SK-N-SH (cell line): ENCODE measurements at regions not wholly inside any gene's neighbourhood (a gene's known extent, or its start where the extent isn't known, plus 50 kb on each side); places are given as distances from the start of the nearest gene placed in this dataset.

Source experiments
- CTCF ChIA-PET: fragments of 300-600, 350-600 bp; formaldehyde crosslinking; extraction: SDS; loops from one replicate; lab custom pipeline; 2021; lab: Yijun Ruan, JAX
- POLR2A ChIA-PET: fragments of 350-600 bp; sonication (Branson Sonifier 250); formaldehyde crosslinking; extraction: SDS; loops from one replicate; lab custom pipeline; 2020; ENCODE audit warnings: antibody characterized with exemption, inconsistent platforms; lab: Yijun Ruan, JAX
- DNase-seq: peaks from one replicate; pipeline ENCODE4 v3.0.0; 2012
- H2AFZ ChIP-seq: fragments of 200-600 bp; sonication (generic); 2 replicates; pipeline ENCODE4 v1.8.1; 2016; ENCODE audit warnings: antibody characterized with exemption, mild to moderate bottlenecking, low read depth
- H3F3A ChIP-seq: fragments of 200-600 bp; sonication (generic); replicated peaks from 2 replicates; pipeline ENCODE3; 2016; ENCODE audit warnings: antibody characterized with exemption, mild to moderate bottlenecking; ENCODE audit not compliant: insufficient read depth
- H3K27ac ChIP-seq, 2 experiments: fragments of 200-500 bp in 1 of 2; fragments of 200-600 bp in 1 of 2; sonication (Bioruptor generic) in 1 of 2; sonication (generic), shearing (Covaris generic) in 1 of 2; 2 replicates each; pipeline versions ENCODE4 v1.5.1 to v1.6.1; 2014 to 2016; ENCODE audit warnings: low read depth in 2 of 2, inconsistent platforms in 1 of 2, low read length in 1 of 2, mild to moderate bottlenecking in 1 of 2, mixed read lengths in 1 of 2
- H3K27me3 ChIP-seq: fragments of 200-600 bp; sonication (generic), shearing (Covaris generic); 2 replicates; pipeline ENCODE4 v1.6.1; 2016; ENCODE audit warnings: mixed run types; ENCODE audit not compliant: insufficient read depth
- H3K36me3 ChIP-seq, 2 experiments: fragments of 200-500 bp in 1 of 2; fragments of 200-600 bp in 1 of 2; sonication (Bioruptor generic) in 1 of 2; sonication (generic) in 1 of 2; replicated peaks in 1 of 2; 2 replicates each; pipeline versions ENCODE3 to v1.5.1; 2014 to 2016; ENCODE audit warnings: low read length in 1 of 2, mild to moderate bottlenecking in 1 of 2; ENCODE audit not compliant: insufficient read depth in 2 of 2, control insufficient read depth in 1 of 2
- H3K4me1 ChIP-seq, 2 experiments: fragments of 200-500 bp in 1 of 2; fragments of 200-600 bp in 1 of 2; sonication (Bioruptor generic) in 1 of 2; sonication (generic), shearing (Covaris generic) in 1 of 2; 2 replicates each; pipeline versions ENCODE4 v1.5.1 to v1.6.1; 2014 to 2016; ENCODE audit warnings: low read depth in 1 of 2, low read length in 1 of 2, mixed run types in 1 of 2; ENCODE audit not compliant: insufficient read depth in 2 of 2, control insufficient read depth in 1 of 2
- H3K4me2 ChIP-seq: fragments of 200-600 bp; sonication (generic), shearing (Covaris generic); 2 replicates; pipeline ENCODE4 v1.6.1; 2017; ENCODE audit warnings: mixed run types
- H3K4me3 ChIP-seq, 2 experiments: fragments of 200-500 bp in 1 of 2; fragments of 200-600 bp in 1 of 2; sonication (Bioruptor generic) in 1 of 2; sonication (generic), shearing (Covaris generic) in 1 of 2; 2 replicates each; pipeline versions ENCODE4 v1.5.1 to v1.8.1; 2014 to 2016; ENCODE audit warnings: low read depth in 2 of 2, inconsistent platforms in 1 of 2, low read length in 1 of 2, mild to moderate bottlenecking in 1 of 2, mixed read lengths in 1 of 2, moderate library complexity in 1 of 2
- H3K79me2 ChIP-seq: fragments of 200-600 bp; sonication (generic); 2 replicates; pipeline ENCODE4 v1.8.1; 2017; ENCODE audit warnings: mild to moderate bottlenecking; ENCODE audit not compliant: insufficient read depth
- H3K9ac ChIP-seq: fragments of 200-600 bp; sonication (generic); 2 replicates; pipeline ENCODE4 v1.6.1; 2017; ENCODE audit warnings: mixed run types
- H3K9me2 ChIP-seq: fragments of 200-600 bp; sonication (generic); 2 replicates; pipeline ENCODE4 v1.6.1; 2017; ENCODE audit warnings: mixed run types
- H3K9me3 ChIP-seq: fragments of 200-600 bp; sonication (generic); 2 replicates; pipeline ENCODE4 v1.6.1; 2017; ENCODE audit warnings: mixed run types, mild to moderate bottlenecking, moderate library complexity
- H4K20me1 ChIP-seq: fragments of 200-600 bp; sonication (generic); 2 replicates; pipeline ENCODE4 v1.6.1; 2017; ENCODE audit warnings: mild to moderate bottlenecking, mixed run types; ENCODE audit not compliant: insufficient read depth
- CHD2 ChIP-seq: fragments of 150-350 bp; IDR thresholded peaks from 2 replicates; pipeline ENCODE4 v1.6.1; 2018; ENCODE audit warnings: low read length; ENCODE audit not compliant: partially characterized antibody
- ELF1 ChIP-seq: IDR thresholded peaks from 2 replicates; pipeline ENCODE4 v1.4.0; 2012
- EZH2phosphoT487 ChIP-seq: fragments of 200-600 bp; sonication (generic); IDR thresholded peaks from 2 replicates; pipeline ENCODE4 v1.6.1; 2017; ENCODE audit warnings: low read depth, mixed run types, mild to moderate bottlenecking, antibody characterized with exemption, moderate library complexity, borderline replicate concordance
- FOSL2 ChIP-seq: IDR thresholded peaks from 2 replicates; pipeline ENCODE4 v1.4.0; 2012; ENCODE audit warnings: low read depth, mild to moderate bottlenecking, moderate library complexity, borderline replicate concordance
- FOXM1 ChIP-seq: IDR thresholded peaks from 2 replicates; pipeline ENCODE4 v1.4.0; 2012; ENCODE audit warnings: low read depth, mild to moderate bottlenecking
- GABPA ChIP-seq: IDR thresholded peaks from 2 replicates; pipeline ENCODE4 v1.4.0; 2012; ENCODE audit warnings: low read depth, mild to moderate bottlenecking
- IRF3 ChIP-seq: fragments of 150-350 bp; IDR thresholded peaks from 2 replicates; pipeline ENCODE4 v1.6.1; 2016; ENCODE audit warnings: mild to moderate bottlenecking, low read depth, low read length
- JUND ChIP-seq: IDR thresholded peaks from 2 replicates; pipeline ENCODE4 v1.4.0; 2012
- MXI1 ChIP-seq: IDR thresholded peaks from 2 replicates; pipeline ENCODE4 v1.6.1; 2012; ENCODE audit warnings: mild to moderate bottlenecking, low read depth, low read length, improper control_type of control experiment
- PBX3 ChIP-seq: IDR thresholded peaks from 2 replicates; pipeline ENCODE4; 2012
- RXRA ChIP-seq: IDR thresholded peaks from 2 replicates; pipeline ENCODE4 v1.4.0; 2012; ENCODE audit warnings: low read depth, mild to moderate bottlenecking, borderline replicate concordance
- USF2 ChIP-seq: fragments of 150-350 bp; IDR thresholded peaks from 2 replicates; pipeline ENCODE4 v1.6.1; 2017; ENCODE audit warnings: antibody characterized with exemption, low read length, low read depth, borderline replicate concordance
- YY1 ChIP-seq: IDR thresholded peaks from 2 replicates; pipeline ENCODE4 v1.4.0; 2012; ENCODE audit warnings: low read depth, mild to moderate bottlenecking
- ZBTB33 ChIP-seq: IDR thresholded peaks from 2 replicates; pipeline ENCODE4 v1.4.0; 2012; ENCODE audit warnings: low read depth, borderline replicate concordance
- WGBS: methylation state at CpG from one replicate; pipeline ENCODE4 v1.1.6; 2017; ENCODE audit warnings: low lambda C conversion rate; 5-methylcytosine and 5-hydroxymethylcytosine counted together

GRCh38 chr3:188959013-188959412 is 212.8 kb upstream of the TPRG1 start:
- no peaks in the 10 kb centered on the region for H3K27me3 ChIP-seq
- no peak overlapping the region for H2AFZ ChIP-seq
- H4K20me1 ChIP-seq, result no peaks in the 10 kb centered on the region
- 69% methylated on average over 1 of the region's 1 CpG for WGBS
- TF ChIP-seq EZH2phosphoT487 (no peak), JUND (no peak), IRF3 (no peak), YY1 (no peak), CHD2 (no peak), PBX3 (no peak), MXI1 (no peak), FOSL2 (no peak), RXRA (no peak), FOXM1 (no peak), USF2 (no peak), ELF1 (no peak)
- no peak overlapping the region for H3K4me2 ChIP-seq
- ChIA-PET POLR2A (no interaction called here), CTCF (interaction anchor here (4.0 kb wide), 1 partner anchor 11 kb away, joined by 13 read pairs; no protein-coding TSS in a partner anchor)
- no peaks in the 10 kb centered on the region for H3K79me2 ChIP-seq
- peaks cover 11% of the 10 kb centered on the region for H3F3A ChIP-seq
- H3K4me3 ChIP-seq, result no peak overlapping the region
- peaks cover 0 to 2% of the 10 kb centered on the region in 2 experiments; a peak in 1 of 4 replicates for H3K4me1 ChIP-seq
- no peaks in the 10 kb centered on the region for H3K9me3 ChIP-seq
- H3K36me3 ChIP-seq, result no peaks in the 10 kb centered on the region
- H3K9me2 ChIP-seq, result no peaks in the 10 kb centered on the region
- H3K9ac ChIP-seq, result no peak overlapping the region
- no peak overlapping the region for H3K27ac ChIP-seq
- no peak for DNase-seq

- no peaks in the 10 kb centered on the region for H3K79me2 ChIP-seq
- H3K36me3 ChIP-seq, result no peaks in the 10 kb centered on the region
- POLR2A ChIA-PET, result no interaction called here
These were observed 209.2 kb upstream of the TPRG1 start for GRCh38 chr3:188962253-188963247.

More at GRCh38 chr3:188962253-188963247, 209.2 kb upstream of the TPRG1 start:
- WGBS, result 83% methylated on average over 13 of the region's 13 CpGs
- Histone ChIP-seq H3K9me2 (no peaks in the 10 kb centered on the region), H3K4me3 (no peak overlapping the region), H3K9ac (no peak overlapping the region), H3K4me2 (no peak overlapping the region), H3K4me1 (peaks cover 0 to 5% of the 10 kb centered on the region in 2 experiments; a peak in 1 of 4 replicates), H3F3A (no peaks in the 10 kb centered on the region), H3K9me3 (no peaks in the 10 kb centered on the region), H3K27me3 (no peaks in the 10 kb centered on the region), H4K20me1 (no peaks in the 10 kb centered on the region), H3K27ac (no peak overlapping the region), H2AFZ (no peak overlapping the region)
- CTCF ChIA-PET, result interaction anchor here (1.6 kb wide), 2 partner anchors 8 to 186 kb away, joined by 5 to 6 read pairs; no protein-coding TSS in a partner anchor
- no peak for TF ChIP-seq ZBTB33
- TF ChIP-seq GABPA, result no peak
- no peak for DNase-seq
